Transverse colon (tissue), 4 donors: ENCODE measurements at regions not wholly inside any gene's neighbourhood (a gene's known extent, or its start where the extent isn't known, plus 50 kb on each side); places are given as distances from the start of the nearest gene placed in this dataset.

Experiments used
- DNase-seq: peaks from one replicate; pipeline ENCODE4 v3.0.0-alpha.2; 2019
- H3K27ac ChIP-seq, 4 donors: fragments of 200-600 bp; sonication (generic); 2 replicates each; pipeline ENCODE4 v1.5.1; 2016 to 2018; ENCODE audit warnings: inconsistent platforms in 4 of 4
- H3K27me3 ChIP-seq: fragments of 200-600 bp; sonication (generic); 2 replicates; pipeline ENCODE4 v1.5.1; 2017; ENCODE audit warnings: inconsistent platforms
- H3K36me3 ChIP-seq, 4 donors: fragments of 200-600 bp; sonication (generic); 2 replicates each; pipeline ENCODE4 v1.5.1; 2017 to 2019; ENCODE audit warnings: inconsistent platforms in 4 of 4
- H3K4me1 ChIP-seq, 4 donors: fragments of 200-600 bp; sonication (generic); 2 replicates each; pipeline ENCODE4 v1.5.1; 2017 to 2020; ENCODE audit warnings: inconsistent platforms in 4 of 4
- H3K4me3 ChIP-seq, 4 donors: fragments of 200-600 bp; sonication (generic); 1 replicate in 1 of 4; 2 replicates in 3 of 4; pipeline versions ENCODE4 v1.5.1 to v1.6.1; 2017 to 2019; ENCODE audit warnings: inconsistent platforms in 4 of 4
- H3K9me3 ChIP-seq, 2 donors: fragments of 200-600 bp; sonication (generic); 2 replicates each; pipeline ENCODE4 v1.5.1; 2017 to 2019; ENCODE audit warnings: inconsistent platforms in 2 of 2
- EP300 ChIP-seq: sonication (generic); formaldehyde crosslinking; IDR thresholded peaks from one replicate; pipeline ENCODE4 v1.6.1; 2017; ENCODE audit warnings: antibody characterized with exemption, low read depth
- POLR2A ChIP-seq: fragments of 450-650 bp; IDR thresholded peaks from one replicate; pipeline ENCODE4 v1.6.1; 2016; ENCODE audit warnings: antibody characterized with exemption, mild to moderate bottlenecking, moderate library complexity
- POLR2AphosphoS5 ChIP-seq, 3 donors: sonication (generic); formaldehyde crosslinking; IDR thresholded peaks; one replicate each; pipeline ENCODE4 v1.6.1; 2016; ENCODE audit warnings: antibody characterized with exemption in 3 of 3
- WGBS, 2 donors: methylation state at CpG; one replicate each; pipeline ENCODE4 v1.1.5; 2018; ENCODE audit warnings: low coverage in 1 of 2; 5-methylcytosine and 5-hydroxymethylcytosine counted together
- in situ Hi-C, 4 donors: fragments of 200-750 bp; cut with MboI; loops; one replicate each; pipeline versions ENCODE4 v1.15.0 to v1.15.1; 2017; ENCODE audit warnings: low sequenced_read_pairs in 3 of 4, low pct_ligation_motif_present in 1 of 4, low pct_unique_long_range_greater_than_20kb in 1 of 4
- intact Hi-C: fragments of 100-400 bp; cut with DNase I; formaldehyde crosslinking; loops from one replicate; pipeline ENCODE4 v1.15.1; 2023; ENCODE audit warnings: low total_unique reads
- TF ChIP-seq, protein P1 (sequence below), 5 experiments: fragments of 200-600 bp in 3 of 5; fragments of 450-650 bp in 2 of 5; sonication (generic) in 3 of 5; IDR thresholded peaks; 1 replicate in 2 of 5; 2 replicates in 3 of 5; pipeline ENCODE4 v1.5.1; 2016 to 2017; ENCODE audit warnings: antibody characterized with exemption in 5 of 5, inconsistent platforms in 3 of 5, mild to moderate bottlenecking in 2 of 5, moderate library complexity in 1 of 5

DNA sequence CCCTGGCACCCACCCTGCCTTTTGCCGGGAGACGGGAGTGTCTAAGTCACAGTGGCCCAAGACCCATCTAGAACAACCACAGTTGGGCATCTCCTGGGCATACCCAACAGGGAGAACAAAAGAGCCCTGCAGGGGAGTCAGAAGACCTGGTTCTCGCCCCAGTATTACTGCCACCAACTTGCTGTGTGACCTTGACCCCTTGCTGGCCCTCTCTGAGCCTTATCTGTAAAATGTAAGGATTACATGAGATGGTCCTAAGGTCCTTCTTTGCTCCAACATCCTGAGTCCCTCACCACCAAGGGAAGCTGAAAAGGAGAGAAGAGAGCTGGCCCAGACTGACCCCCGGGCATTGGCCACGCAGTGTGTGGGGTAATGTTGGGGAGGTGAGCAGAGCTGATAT, 119.0 kb downstream of the CCT6B start:
- intact Hi-C loops = no loop called here
- Histone ChIP-seq H3K36me3 (no peaks in the 10 kb centered on the region), H3K27me3 (no peaks in the 10 kb centered on the region), H3K4me3 (no peak overlapping the region), H3K4me1 (no peaks in the 10 kb centered on the region), H3K9me3 (no peaks in the 10 kb centered on the region), H3K27ac (no peak overlapping the region)
- no peak for TF ChIP-seq POLR2A
- no peak for TF ChIP-seq EP300
- no peak for TF ChIP-seq POLR2AphosphoS5 (IDR thresholded peaks at IDR 0.05)
- TF ChIP-seq, protein P1, sequence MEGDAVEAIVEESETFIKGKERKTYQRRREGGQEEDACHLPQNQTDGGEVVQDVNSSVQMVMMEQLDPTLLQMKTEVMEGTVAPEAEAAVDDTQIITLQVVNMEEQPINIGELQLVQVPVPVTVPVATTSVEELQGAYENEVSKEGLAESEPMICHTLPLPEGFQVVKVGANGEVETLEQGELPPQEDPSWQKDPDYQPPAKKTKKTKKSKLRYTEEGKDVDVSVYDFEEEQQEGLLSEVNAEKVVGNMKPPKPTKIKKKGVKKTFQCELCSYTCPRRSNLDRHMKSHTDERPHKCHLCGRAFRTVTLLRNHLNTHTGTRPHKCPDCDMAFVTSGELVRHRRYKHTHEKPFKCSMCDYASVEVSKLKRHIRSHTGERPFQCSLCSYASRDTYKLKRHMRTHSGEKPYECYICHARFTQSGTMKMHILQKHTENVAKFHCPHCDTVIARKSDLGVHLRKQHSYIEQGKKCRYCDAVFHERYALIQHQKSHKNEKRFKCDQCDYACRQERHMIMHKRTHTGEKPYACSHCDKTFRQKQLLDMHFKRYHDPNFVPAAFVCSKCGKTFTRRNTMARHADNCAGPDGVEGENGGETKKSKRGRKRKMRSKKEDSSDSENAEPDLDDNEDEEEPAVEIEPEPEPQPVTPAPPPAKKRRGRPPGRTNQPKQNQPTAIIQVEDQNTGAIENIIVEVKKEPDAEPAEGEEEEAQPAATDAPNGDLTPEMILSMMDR (IDR thresholded peaks at IDR 0.05) = no peak
- no peak for DNase-seq
- WGBS, 2 donors = 86% methylated on average over 5 of the region's 5 CpGs; no CpG with 5 or more reads in 1 of the 2 donors
- in situ Hi-C loops = no loop called here

DNA sequence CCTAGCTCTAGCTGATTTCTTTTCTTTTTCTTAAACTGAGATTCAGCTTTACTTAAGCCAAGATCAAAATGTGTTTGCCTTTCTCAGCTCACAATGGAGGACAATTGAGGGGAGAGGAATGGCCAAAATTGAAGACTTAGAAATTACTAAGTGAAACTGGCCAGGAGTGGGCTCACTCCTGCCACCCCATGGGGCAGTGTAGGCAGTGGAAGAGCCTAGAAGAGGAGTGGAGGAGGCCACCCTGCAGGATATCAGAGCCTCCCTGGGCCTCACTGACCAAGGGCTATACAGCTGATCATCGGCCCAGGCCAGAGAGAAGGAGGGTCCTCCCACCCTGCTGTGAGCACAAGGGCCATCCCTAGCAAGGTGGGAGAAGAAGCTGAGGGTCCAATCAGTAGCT, 119.8 kb downstream of the CCT6B start:
- no peaks in the 10 kb centered on the region for H3K4me1 ChIP-seq
- in situ Hi-C loops (no loop called here), intact Hi-C loops (no loop called here)
- TF ChIP-seq EP300 (no peak), POLR2A (no peak), POLR2AphosphoS5 (IDR thresholded peaks at IDR 0.05) (no peak)
- no peak for DNase-seq
- H3K9me3 ChIP-seq = no peaks in the 10 kb centered on the region
- no peak overlapping the region for H3K4me3 ChIP-seq
- H3K27me3 ChIP-seq = no peaks in the 10 kb centered on the region
- WGBS, 2 donors = 62% methylated on average over 1 of the region's 1 CpG; no CpG with 5 or more reads in 1 of the 2 donors
- H3K36me3 ChIP-seq = no peaks in the 10 kb centered on the region
- H3K27ac ChIP-seq = no peak overlapping the region

DNA sequence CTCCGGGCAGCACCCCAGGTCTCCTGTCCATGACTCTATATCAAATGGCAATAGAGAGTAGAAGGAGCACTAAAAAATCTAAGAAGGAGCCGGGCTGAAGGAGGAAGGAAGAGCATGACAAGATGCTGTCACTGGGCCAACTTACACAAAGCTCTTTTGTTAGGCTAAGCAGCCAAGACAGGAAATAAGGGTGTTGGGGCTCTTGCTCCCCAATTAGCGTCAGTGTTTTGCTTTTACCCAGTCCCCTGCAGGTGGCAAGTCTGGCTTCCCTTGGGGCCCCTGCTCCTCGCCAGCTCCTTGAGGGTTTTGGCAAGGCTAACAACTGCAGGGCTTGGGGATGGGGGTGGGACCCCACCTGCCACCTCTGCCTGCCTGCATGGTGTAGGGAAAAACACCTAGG, 120.5 kb downstream of the CCT6B start:
- Histone ChIP-seq H3K9me3 (no peaks in the 10 kb centered on the region), H3K4me3 (no peak overlapping the region), H3K27ac (no peak overlapping the region), H3K27me3 (no peaks in the 10 kb centered on the region), H3K4me1 (no peaks in the 10 kb centered on the region), H3K36me3 (no peaks in the 10 kb centered on the region)
- intact Hi-C loops = no loop called here
- in situ Hi-C loops = no loop called here
- DNase-seq = no peak
- no peak for TF ChIP-seq EP300
- TF ChIP-seq, protein P1 (IDR thresholded peaks at IDR 0.05) = no peak
- no peak for TF ChIP-seq POLR2AphosphoS5 (IDR thresholded peaks at IDR 0.05)
- TF ChIP-seq POLR2A = no peak
- 28 to 29% methylated on average over 2 to 4 of the region's 4 CpGs for WGBS, 2 donors

DNA sequence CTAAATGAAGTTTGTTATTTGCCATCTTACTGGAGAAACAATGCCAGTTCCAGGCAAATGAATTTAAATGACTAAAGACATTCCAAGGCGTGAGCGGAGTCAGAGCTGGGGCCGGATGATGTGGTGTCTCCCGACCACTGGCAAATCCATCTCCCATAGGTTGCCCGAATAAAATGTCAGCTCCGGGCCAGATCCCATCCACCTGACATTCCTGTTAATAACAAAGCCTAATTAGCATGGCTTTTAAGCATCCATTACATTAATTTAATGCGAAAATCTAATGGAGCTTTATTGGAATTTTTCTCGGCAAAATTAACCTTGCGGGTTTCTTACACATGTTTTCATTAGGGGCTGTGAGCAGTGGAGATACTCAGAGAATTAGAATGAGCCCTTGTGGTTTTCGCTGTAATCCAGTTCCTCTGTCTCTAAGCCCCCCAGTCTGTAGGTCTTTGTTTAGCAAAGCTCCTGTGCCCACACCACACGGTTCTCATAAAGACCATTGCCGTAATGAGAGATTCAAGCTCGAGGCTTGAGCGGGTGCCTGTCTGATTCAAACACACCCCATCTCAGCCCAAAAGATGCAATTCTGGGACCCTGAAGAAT, 123.3 kb downstream of the CCT6B start:
- Histone ChIP-seq H3K27ac (no peak overlapping the region), H3K4me3 (no peak overlapping the region), H3K27me3 (no peaks in the 10 kb centered on the region), H3K4me1 (no peaks in the 10 kb centered on the region), H3K9me3 (no peaks in the 10 kb centered on the region), H3K36me3 (no peaks in the 10 kb centered on the region)
- TF ChIP-seq POLR2A = no peak
- intact Hi-C loops = no loop called here
- WGBS, 2 donors = 84 to 87% methylated on average over 9 to 14 of the region's 14 CpGs
- DNase-seq = no peak
- in situ Hi-C loops = no loop called here

DNA sequence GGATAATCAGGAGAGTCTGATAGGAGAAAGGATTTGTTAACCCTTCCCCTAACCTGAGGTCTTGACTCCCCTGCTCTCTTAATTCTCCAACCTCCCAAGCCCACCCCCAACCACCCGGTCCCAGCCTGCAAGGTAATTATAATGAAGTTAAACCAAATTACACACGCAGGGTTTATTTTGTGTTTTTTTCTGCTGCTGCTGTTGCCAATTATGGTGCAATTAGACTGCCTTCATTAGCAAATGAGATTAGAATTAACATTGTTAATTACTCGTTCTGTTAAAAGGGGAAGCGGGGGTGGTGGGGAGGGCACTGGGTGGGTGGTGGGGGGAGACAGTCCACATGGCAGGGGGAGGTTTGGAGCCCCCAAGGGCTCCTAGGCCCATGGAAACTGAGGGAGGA, 128.9 kb downstream of the CCT6B start:
- no peak for DNase-seq
- no peaks in the 10 kb centered on the region for H3K4me1 ChIP-seq
- no peaks in the 10 kb centered on the region for H3K36me3 ChIP-seq
- H3K9me3 ChIP-seq = no peaks in the 10 kb centered on the region
- H3K27ac ChIP-seq = no peak overlapping the region
- WGBS, 2 donors = 8 to 44% methylated on average over 2 to 4 of the region's 4 CpGs
- no peaks in the 10 kb centered on the region for H3K27me3 ChIP-seq
- in situ Hi-C loops (no loop called here), intact Hi-C loops (no loop called here)
- TF ChIP-seq, protein P1 (IDR thresholded peaks at IDR 0.05) = no peak
- TF ChIP-seq POLR2AphosphoS5 (IDR thresholded peaks at IDR 0.05) = no peak
- TF ChIP-seq EP300 = no peak
- TF ChIP-seq POLR2A = no peak
- H3K4me3 ChIP-seq = no peak overlapping the region
